DND-41 (cell line): ENCODE measurements at regions not wholly inside any gene's neighbourhood (a gene's known extent, or its start where the extent isn't known, plus 50 kb on each side); places are given as distances from the start of the nearest gene placed in this dataset.

Experiments
- ATAC-seq: fragments of 200-7000 bp; cut with Tn5 transposase; 3 replicates; pipeline ENCODE4 v1.9.1; 2021; ENCODE audit warnings: low read depth; ENCODE audit not compliant: insufficient read depth
- DNase-seq: peaks from one replicate; pipeline ENCODE4 v3.0.0-alpha.2; 2020
- H2AFZ ChIP-seq: 2 replicates; pipeline ENCODE4 v1.6.0; 2012; ENCODE audit warnings: low read depth, low read length
- H3K27ac ChIP-seq: 2 replicates; pipeline ENCODE4 v1.5.1; 2012; ENCODE audit warnings: low read length, inconsistent platforms
- H3K27me3 ChIP-seq: fragments of 200-600 bp; sonication (generic); 2 replicates; pipeline ENCODE4 v1.6.0; 2012; ENCODE audit warnings: low read length, mild to moderate bottlenecking, inconsistent platforms; ENCODE audit not compliant: insufficient read depth, poor library complexity
- H3K36me3 ChIP-seq: 2 replicates; pipeline ENCODE4 v1.5.1; 2012; ENCODE audit warnings: low read length, inconsistent platforms; ENCODE audit not compliant: insufficient read depth
- H3K4me1 ChIP-seq: 2 replicates; pipeline ENCODE4 v1.5.1; 2012; ENCODE audit warnings: mild to moderate bottlenecking, low read length; ENCODE audit not compliant: insufficient read depth
- H3K4me2 ChIP-seq: 2 replicates; pipeline ENCODE4 v1.6.0; 2012; ENCODE audit warnings: mild to moderate bottlenecking, moderate library complexity, low read length, inconsistent platforms; ENCODE audit not compliant: insufficient read depth
- H3K4me3 ChIP-seq, 2 experiments: fragments of 200-600 bp in 1 of 2; shearing (Covaris generic) in 1 of 2; 2 replicates each; pipeline ENCODE4 v1.5.1; 2012 to 2016; ENCODE audit warnings: inconsistent platforms in 2 of 2, low read length in 2 of 2, mild to moderate bottlenecking in 2 of 2, low read depth in 1 of 2, moderate library complexity in 1 of 2
- H3K79me2 ChIP-seq: 2 replicates; pipeline ENCODE4 v1.6.0; 2012; ENCODE audit warnings: low read length, inconsistent platforms; ENCODE audit not compliant: insufficient read depth
- H3K9ac ChIP-seq: 2 replicates; pipeline ENCODE4 v1.6.0; 2012; ENCODE audit warnings: low read depth, mild to moderate bottlenecking, inconsistent platforms, low read length, moderate library complexity
- H3K9me3 ChIP-seq: 2 replicates; pipeline ENCODE4 v1.5.1; 2012; ENCODE audit warnings: low read length, moderate library complexity, mild to moderate bottlenecking, inconsistent platforms; ENCODE audit not compliant: insufficient read depth, severe bottlenecking
- H4K20me1 ChIP-seq: 2 replicates; pipeline ENCODE4 v1.6.0; 2012; ENCODE audit warnings: low read length; ENCODE audit not compliant: insufficient read depth
- CTCF ChIP-seq: IDR thresholded peaks from 2 replicates; pipeline ENCODE4 v1.5.1; 2012; ENCODE audit warnings: borderline replicate concordance, low read length, moderate library complexity, mild to moderate bottlenecking; ENCODE audit not compliant: poor library complexity, severe bottlenecking; ENCODE audit errors: extremely low read depth
- EZH2 ChIP-seq: IDR thresholded peaks from 3 replicates; pipeline ENCODE4 v1.6.1; 2012; ENCODE audit warnings: borderline replicate concordance, low read depth, mild to moderate bottlenecking, moderate library complexity, low read length, inconsistent platforms; ENCODE audit not compliant: severe bottlenecking

GRCh38 chr1:232353001-232353400 lies 276.9 kb downstream of the SIPA1L2 start:
- H3K4me1 ChIP-seq: no peaks in the 10 kb centered on the region
- ATAC-seq: no peak
- H4K20me1 ChIP-seq: no peaks in the 10 kb centered on the region
- H3K9ac ChIP-seq: no peak overlapping the region
- H3K9me3 ChIP-seq: no peaks in the 10 kb centered on the region
- no peaks in the 10 kb centered on the region for H3K79me2 ChIP-seq
- no peak overlapping the region for H2AFZ ChIP-seq
- H3K27me3 ChIP-seq: peaks cover 4% of the 10 kb centered on the region
- H3K4me2 ChIP-seq: no peak overlapping the region
- DNase-seq: no peak
- no peak for TF ChIP-seq EZH2
- TF ChIP-seq CTCF: no peak
- no peak overlapping the region for H3K27ac ChIP-seq
- H3K36me3 ChIP-seq: no peaks in the 10 kb centered on the region
- no peak overlapping the region for H3K4me3 ChIP-seq

GRCh38 chr1:232352366-232352765 lies 277.6 kb downstream of the SIPA1L2 start:
- H4K20me1 ChIP-seq: no peaks in the 10 kb centered on the region
- no peaks in the 10 kb centered on the region for H3K4me1 ChIP-seq
- H3K9ac ChIP-seq: no peak overlapping the region
- H2AFZ ChIP-seq: no peak overlapping the region
- TF ChIP-seq CTCF (no peak), EZH2 (no peak)
- H3K9me3 ChIP-seq: no peaks in the 10 kb centered on the region
- H3K79me2 ChIP-seq: no peaks in the 10 kb centered on the region
- no peaks in the 10 kb centered on the region for H3K36me3 ChIP-seq
- no peak overlapping the region for H3K4me3 ChIP-seq
- peaks cover 4% of the 10 kb centered on the region for H3K27me3 ChIP-seq
- no peak for DNase-seq
- no peak overlapping the region for H3K27ac ChIP-seq
- H3K4me2 ChIP-seq: no peak overlapping the region
- no peak for ATAC-seq

- no peaks in the 10 kb centered on the region for H4K20me1 ChIP-seq
- no peak for ATAC-seq
- TF ChIP-seq EZH2: no peak
- TF ChIP-seq CTCF: no peak
These were observed 278.6 kb downstream of the SIPA1L2 start for GRCh38 chr1:232351335-232351734.

GRCh38 chr1:232346844-232347243 lies 283.1 kb downstream of the SIPA1L2 start:
- DNase-seq (no peak), ATAC-seq (no peak)
- Histone ChIP-seq H3K4me1 (no peaks in the 10 kb centered on the region), H4K20me1 (no peaks in the 10 kb centered on the region), H3K79me2 (no peaks in the 10 kb centered on the region), H3K27ac (no peak overlapping the region), H2AFZ (no peak overlapping the region), H3K4me2 (no peak overlapping the region), H3K4me3 (no peak overlapping the region), H3K36me3 (no peaks in the 10 kb centered on the region), H3K9ac (no peak overlapping the region), H3K27me3 (no peaks in the 10 kb centered on the region), H3K9me3 (peaks cover 4% of the 10 kb centered on the region)
- TF ChIP-seq EZH2 (no peak), CTCF (no peak)

More at GRCh38 chr1:232351335-232351734, 278.6 kb downstream of the SIPA1L2 start:
- Histone ChIP-seq H3K4me3 (no peak overlapping the region), H3K9me3 (no peaks in the 10 kb centered on the region), H3K9ac (no peak overlapping the region), H3K4me1 (no peaks in the 10 kb centered on the region), H3K4me2 (no peak overlapping the region), H2AFZ (no peak overlapping the region), H3K27ac (no peak overlapping the region), H3K36me3 (no peaks in the 10 kb centered on the region), H3K27me3 (peaks cover 4% of the 10 kb centered on the region), H3K79me2 (no peaks in the 10 kb centered on the region)
- DNase-seq: no peak
